GM19238 (cell line): ENCODE measurements at regions not wholly inside any gene's neighbourhood (a gene's known extent, or its start where the extent isn't known, plus 50 kb on each side); places are given as distances from the start of the nearest gene placed in this dataset.

Experiments
- DNase-seq: peaks from one replicate; pipeline ENCODE4 v3.0.0; 2011; ENCODE audit warnings: low spot score; ENCODE audit not compliant: insufficient read length

- no peak for DNase-seq
Measured at GRCh38 chr17:70636517-70637133, 467.3 kb downstream of the KCNJ2 start.

GRCh38 chr17:70642059-70642458, 472.7 kb downstream of the KCNJ2 start:
- no peak for DNase-seq

- DNase-seq = no peak
Measured at GRCh38 chr17:70644096-70644495, 474.8 kb downstream of the KCNJ2 start.

GRCh38 chr17:70646673-70647072, 477.3 kb downstream of the KCNJ2 start:
- DNase-seq = no peak

- no peak for DNase-seq
Measured at GRCh38 chr17:70648166-70648565, 478.8 kb downstream of the KCNJ2 start.

- no peak for DNase-seq
Measured at GRCh38 chr17:70653850-70654249, 484.5 kb downstream of the KCNJ2 start.

GRCh38 chr17:70654706-70655105, 485.4 kb downstream of the KCNJ2 start:
- DNase-seq = no peak

- DNase-seq = no peak
Measured at GRCh38 chr17:70655176-70655958, 486.0 kb downstream of the KCNJ2 start.

- no peak for DNase-seq
Measured at GRCh38 chr17:70658317-70658716, 489.0 kb downstream of the KCNJ2 start.

- DNase-seq = no peak
Measured at GRCh38 chr17:70658840-70659239, 489.5 kb downstream of the KCNJ2 start.

GRCh38 chr17:70661342-70662222, 492.2 kb downstream of the KCNJ2 start:
- no peak for DNase-seq

- DNase-seq = no peak
Measured at GRCh38 chr17:70668276-70668937, 499.1 kb downstream of the KCNJ2 start.

- DNase-seq = no peak
Measured at GRCh38 chr17:70668938-70669778, 499.8 kb downstream of the KCNJ2 start.

- no peak for DNase-seq
Measured at GRCh38 chr17:70674061-70674460, 504.7 kb downstream of the KCNJ2 start.

- DNase-seq = no peak
Measured at GRCh38 chr17:70675070-70675590, 505.8 kb downstream of the KCNJ2 start.

GRCh38 chr17:70677783-70678647, 508.7 kb downstream of the KCNJ2 start:
- DNase-seq = no peak

GRCh38 chr17:70678889-70679288, 509.6 kb downstream of the KCNJ2 start:
- DNase-seq = no peak

GRCh38 chr17:70683936-70684335, 514.6 kb downstream of the KCNJ2 start:
- no peak for DNase-seq

GRCh38 chr17:70687421-70687820, 518.1 kb downstream of the KCNJ2 start:
- no peak for DNase-seq
